Right cardiac atrium (tissue), 5 donors: ENCODE measurements at regions not wholly inside any gene's neighbourhood (a gene's known extent, or its start where the extent isn't known, plus 50 kb on each side); places are given as distances from the start of the nearest gene placed in this dataset.

Experiments used
- ATAC-seq, 2 donors: fragments of 200-7000 bp; cut with Tn5 transposase; one replicate each; pipeline versions ENCODE4 v1.8.0 to v1.9.1; 2020; ENCODE audit warnings: moderate library complexity in 2 of 2, mild to moderate bottlenecking in 1 of 2
- DNase-seq, 3 donors: peaks; one replicate each; pipeline ENCODE4 v3.0.0-alpha.2; 2020
- H3K27ac ChIP-seq: one replicate; pipeline ENCODE4 v1.5.1; 2013; ENCODE audit warnings: mild to moderate bottlenecking, low read length, control low read depth, moderate library complexity
- H3K27me3 ChIP-seq: one replicate; pipeline ENCODE4 v1.6.1; 2013; ENCODE audit not compliant: control insufficient read depth, insufficient read depth
- H3K4me1 ChIP-seq: one replicate; pipeline ENCODE4 v1.6.1; 2013; ENCODE audit warnings: low read length; ENCODE audit not compliant: control insufficient read depth, insufficient read depth
- H3K4me3 ChIP-seq: one replicate; pipeline ENCODE4 v1.5.1; 2013; ENCODE audit warnings: low read length, control low read depth
- H3K9me3 ChIP-seq: one replicate; pipeline ENCODE4 v1.6.1; 2013; ENCODE audit warnings: low read length; ENCODE audit not compliant: control insufficient read depth
- WGBS: extraction: QIAGEN DNeasy Blood & Tissue Kit; methylation state at CpG from one replicate; pipeline ENCODE4 v1.1.7; 2013; 5-methylcytosine and 5-hydroxymethylcytosine counted together
- intact Hi-C, 4 donors: fragments of 100-400 bp; cut with DNase I; formaldehyde crosslinking; loops; one replicate each; pipeline versions ENCODE4 v1.11.0 to v1.14.0; 2022 to 2023
- donor health status: healthy with polysubstance abuse.
- donor health status: DM: no; HTN: yes; CAD: no.
- donor health status: DM: no; HTN: no; CAD: no.
- donor health status: DM: no; HTN: yes; CAD: no; lungs with severe emphysema.
- donor health status: DM: yes; HTN: yes; CAD: no.

DNA sequence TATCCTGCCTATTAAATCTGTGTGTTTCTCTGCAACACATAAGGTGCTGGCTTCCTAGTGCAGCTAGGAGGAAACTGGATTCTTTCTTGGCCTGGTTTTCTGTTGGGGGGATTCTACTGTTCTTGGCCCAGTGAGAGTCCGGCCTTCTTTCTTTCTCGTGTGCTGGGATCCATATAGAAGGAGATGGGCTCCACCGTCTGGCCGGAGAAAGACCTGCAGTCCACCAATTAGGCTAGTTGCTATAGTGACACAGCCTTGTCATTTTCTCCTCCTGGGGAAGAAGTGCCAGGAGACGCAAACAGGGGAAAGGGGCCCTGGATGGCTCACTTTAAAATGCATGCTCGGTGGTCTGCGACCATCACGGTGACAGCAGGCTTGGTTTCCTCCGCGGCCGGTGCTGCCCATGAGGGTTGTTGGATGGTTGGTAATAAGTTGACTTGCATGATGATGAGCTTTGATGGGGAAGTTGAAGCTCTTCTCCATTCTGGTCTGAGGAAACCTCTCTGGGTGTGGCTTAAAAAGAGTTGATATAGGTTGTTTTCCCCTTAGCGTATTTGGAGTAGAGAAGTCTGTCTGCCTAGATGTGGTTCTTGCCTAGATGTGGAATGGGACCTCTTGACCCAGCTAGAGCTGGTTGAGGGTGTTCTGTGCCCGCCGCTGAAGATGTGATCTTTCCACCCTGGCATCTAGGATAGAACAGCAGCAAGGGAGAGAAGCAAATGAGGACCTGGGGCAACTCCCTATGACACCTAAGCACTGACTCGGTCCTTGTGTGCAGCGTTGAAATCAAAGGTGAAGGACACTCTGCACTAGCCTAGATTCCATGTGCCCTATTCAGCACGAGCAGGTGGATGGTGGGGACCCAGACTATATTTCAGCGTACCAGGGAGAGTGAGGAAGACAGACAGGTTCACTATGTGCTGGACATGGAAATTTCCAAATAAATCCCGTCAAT, 1335.0 kb downstream of the BRD1 start:
- no peak overlapping the region for H3K4me3 ChIP-seq
- no peaks in the 10 kb centered on the region for H3K9me3 ChIP-seq
- H3K27me3 ChIP-seq, result no peaks in the 10 kb centered on the region
- H3K4me1 ChIP-seq, result no peaks in the 10 kb centered on the region
- intact Hi-C loops, result loop anchor here in 1 of 4 donors (10.0 kb wide), 1 partner anchor 1648 kb away; no protein-coding TSS in a partner anchor
- peak; percentile 60 to 75 for ATAC-seq
- WGBS, result 34% methylated on average over 19 of the region's 19 CpGs
- DNase-seq, result peak in 2 of 3 donors; percentile 39 to 82
- H3K27ac ChIP-seq, result no peak overlapping the region

DNA sequence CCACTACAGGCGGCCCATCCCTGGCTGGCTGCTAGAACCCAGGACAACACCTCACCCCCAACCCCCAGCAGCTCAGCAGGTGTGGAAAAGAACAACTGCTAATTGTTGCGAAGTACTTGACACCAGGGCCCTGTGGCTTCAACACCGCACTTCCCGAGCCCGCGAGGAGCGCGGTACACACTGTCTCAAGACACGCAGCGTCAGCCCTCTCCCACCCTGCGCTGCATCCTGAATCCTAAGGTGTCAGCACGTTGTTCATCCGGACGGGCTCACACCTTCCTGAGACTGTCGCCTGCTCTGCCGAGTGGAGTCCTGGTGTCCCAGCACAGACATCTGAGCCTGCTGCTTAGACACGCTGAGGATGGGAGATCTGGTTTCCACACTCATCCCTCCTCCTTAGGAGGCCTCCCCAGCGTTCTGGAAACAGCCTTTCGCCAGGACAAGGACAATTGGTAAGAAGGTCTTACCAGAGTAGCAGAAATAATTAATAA, 1336.2 kb downstream of the BRD1 start:
- ATAC-seq (no peak), DNase-seq (no peak)
- Histone ChIP-seq H3K27ac (no peak overlapping the region), H3K4me1 (no peaks in the 10 kb centered on the region), H3K4me3 (no peak overlapping the region), H3K9me3 (no peaks in the 10 kb centered on the region), H3K27me3 (no peaks in the 10 kb centered on the region)
- intact Hi-C loops, result loop anchor here in 1 of 4 donors (10.0 kb wide), 1 partner anchor 1647 kb away; no protein-coding TSS in a partner anchor
- WGBS, result 26% methylated on average over 19 of the region's 19 CpGs

DNA sequence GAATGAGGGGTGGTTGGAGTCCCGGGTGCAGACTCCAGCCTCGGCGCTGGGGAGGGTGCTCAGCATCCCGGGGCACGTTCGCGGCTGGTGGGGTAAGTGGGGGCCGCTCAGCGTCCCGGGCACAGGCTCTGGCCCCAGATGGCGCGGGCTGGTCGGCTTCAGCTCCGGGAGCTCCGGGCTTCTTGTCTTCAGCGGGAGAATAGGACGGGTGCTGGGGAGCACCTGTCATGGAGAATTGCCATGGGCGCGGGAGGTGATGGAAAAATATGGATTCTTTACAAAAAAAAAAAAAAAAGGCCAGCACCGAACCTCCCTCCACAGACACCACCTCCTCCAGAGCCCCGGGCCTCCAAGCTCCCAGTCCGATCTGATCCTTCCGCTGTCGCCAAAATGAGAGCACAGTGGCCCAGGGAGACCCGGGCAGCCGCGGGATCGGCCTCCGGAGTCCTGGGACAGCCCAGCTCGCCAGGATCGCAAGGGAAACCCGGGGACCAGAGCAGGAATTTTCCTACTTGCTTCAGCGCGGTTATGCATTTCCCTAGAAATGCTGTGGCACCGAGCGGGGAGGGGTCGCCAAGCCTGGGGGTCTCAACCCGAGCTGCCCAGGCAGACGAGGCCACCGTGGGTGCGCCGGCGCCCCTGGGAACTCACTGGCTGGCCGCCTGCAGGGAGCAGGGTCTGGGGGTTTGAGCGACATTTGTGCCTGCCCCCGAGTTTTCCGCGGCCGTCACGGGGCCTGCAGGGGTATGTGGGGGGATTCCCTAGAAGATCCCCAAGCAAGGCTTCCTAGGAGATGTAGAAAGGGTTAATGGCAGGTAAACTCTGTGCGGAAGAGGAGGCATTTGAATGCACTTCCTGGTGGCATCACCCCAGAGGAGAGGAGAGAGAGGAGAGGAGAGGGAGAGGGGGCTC, 1336.9 kb downstream of the BRD1 start:
- Histone ChIP-seq H3K9me3 (no peaks in the 10 kb centered on the region), H3K4me3 (peak overlapping the region; percentile 55), H3K27me3 (no peaks in the 10 kb centered on the region), H3K4me1 (no peaks in the 10 kb centered on the region), H3K27ac (no peak overlapping the region)
- ATAC-seq (no peak), DNase-seq (no peak)
- intact Hi-C loops, result loop anchor here in 1 of 4 donors (10.0 kb wide), 1 partner anchor 1646 kb away; no protein-coding TSS in a partner anchor
- 3% methylated on average over 51 of the region's 51 CpGs for WGBS

DNA sequence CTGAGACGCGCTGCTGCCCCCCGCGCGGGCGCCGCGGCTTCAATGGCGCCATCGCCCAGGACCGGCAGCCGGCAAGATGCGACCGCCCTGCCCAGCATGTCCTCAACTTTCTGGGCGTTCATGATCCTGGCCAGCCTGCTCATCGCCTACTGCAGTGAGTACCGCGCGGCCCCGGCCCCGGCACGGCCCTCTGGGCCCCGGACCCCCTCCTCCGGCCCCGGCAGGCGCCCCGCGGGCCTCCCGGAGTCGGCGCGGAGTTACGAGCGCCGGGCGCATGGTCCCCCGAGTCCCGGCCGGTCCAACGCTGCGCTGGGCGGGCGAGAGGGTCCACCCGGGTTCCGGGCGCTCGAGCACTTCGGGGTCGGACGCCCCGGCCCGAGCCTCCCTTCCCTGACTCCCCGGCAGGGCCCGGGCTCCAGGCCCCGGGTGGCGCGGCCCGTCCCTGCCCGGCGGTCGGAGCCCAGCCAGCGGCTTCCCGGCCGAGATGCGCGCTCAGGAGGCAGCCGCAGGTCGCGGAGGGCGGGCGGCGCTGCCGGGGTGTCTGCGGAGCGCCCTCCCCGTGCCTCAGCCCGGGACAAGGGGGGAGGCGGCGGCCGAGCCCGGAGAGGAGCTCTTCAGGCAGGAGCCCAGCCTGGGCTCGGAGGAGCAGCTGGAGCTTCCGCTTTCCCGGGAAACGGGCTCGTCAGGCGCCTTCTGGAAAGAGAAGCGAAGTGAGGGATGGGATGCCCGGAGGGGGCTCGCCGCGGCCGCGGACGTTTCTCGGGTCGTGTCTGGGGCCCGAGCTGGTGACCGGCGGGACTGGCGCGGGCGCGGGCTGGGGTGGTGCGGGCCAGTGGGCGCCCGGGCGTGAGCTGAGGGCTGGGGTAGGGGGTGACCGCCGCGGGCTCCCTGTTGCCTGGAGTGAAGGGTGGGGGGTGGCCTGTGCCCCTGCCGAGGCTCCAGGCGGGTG, 1337.8 kb downstream of the BRD1 start:
- WGBS, result 1% methylated on average over 113 of the region's 113 CpGs
- ATAC-seq, result peak in 1 of 2 donors; percentile 11
- no peak overlapping the region for H3K27ac ChIP-seq
- no peaks in the 10 kb centered on the region for H3K9me3 ChIP-seq
- no peaks in the 10 kb centered on the region for H3K27me3 ChIP-seq
- intact Hi-C loops, result loop anchor here in 1 of 4 donors (10.0 kb wide), 1 partner anchor 1645 kb away; no protein-coding TSS in a partner anchor
- no peak for DNase-seq
- H3K4me3 ChIP-seq, result peak overlapping the region; percentile 55
- no peaks in the 10 kb centered on the region for H3K4me1 ChIP-seq

DNA sequence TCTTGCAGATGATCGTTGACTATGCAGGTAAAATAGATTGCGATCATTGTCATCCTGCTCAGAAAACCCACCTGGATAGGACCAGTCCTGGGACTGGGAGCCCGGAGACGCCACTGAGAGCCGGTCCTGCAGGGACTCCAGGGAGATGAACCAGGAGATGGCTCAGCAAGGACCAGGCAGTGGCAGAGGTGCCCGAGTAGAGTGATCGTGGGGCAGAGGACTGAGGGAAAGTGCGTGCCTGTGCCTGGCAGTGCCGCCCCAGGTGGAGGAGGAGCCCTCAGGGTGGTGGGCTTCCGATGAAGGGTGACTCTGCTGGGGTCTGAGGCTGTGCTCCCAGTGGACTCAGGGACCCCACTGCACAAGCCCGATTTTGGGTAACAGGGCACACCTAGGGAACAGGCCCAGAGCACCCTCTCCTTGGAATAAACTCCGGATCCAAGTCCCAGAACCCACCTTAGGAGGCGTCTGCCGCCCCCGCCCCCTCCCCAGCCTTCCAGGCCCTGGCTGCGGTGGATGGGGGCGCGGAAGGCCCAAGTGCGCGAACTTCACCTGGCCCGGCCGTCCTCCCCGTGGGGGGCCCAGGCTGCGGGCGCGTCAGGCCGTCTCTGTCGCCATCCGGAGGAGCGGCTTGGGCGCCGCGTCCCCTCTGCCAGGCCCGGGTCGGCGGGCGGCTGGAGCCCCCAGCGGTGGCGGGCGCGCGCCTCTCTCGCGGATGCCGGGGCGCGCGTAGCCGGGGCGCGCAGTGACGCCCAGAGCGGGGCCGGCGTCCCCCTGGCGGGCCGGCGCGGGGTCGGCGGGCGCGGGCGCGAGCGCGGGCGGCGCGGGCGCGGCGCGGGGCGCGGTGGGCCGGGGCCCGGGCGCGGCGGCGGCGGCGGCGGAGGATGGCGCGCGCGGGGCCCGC, 1338.8 kb downstream of the BRD1 start:
- peak overlapping the region; percentile 55 for H3K4me3 ChIP-seq

DNA sequence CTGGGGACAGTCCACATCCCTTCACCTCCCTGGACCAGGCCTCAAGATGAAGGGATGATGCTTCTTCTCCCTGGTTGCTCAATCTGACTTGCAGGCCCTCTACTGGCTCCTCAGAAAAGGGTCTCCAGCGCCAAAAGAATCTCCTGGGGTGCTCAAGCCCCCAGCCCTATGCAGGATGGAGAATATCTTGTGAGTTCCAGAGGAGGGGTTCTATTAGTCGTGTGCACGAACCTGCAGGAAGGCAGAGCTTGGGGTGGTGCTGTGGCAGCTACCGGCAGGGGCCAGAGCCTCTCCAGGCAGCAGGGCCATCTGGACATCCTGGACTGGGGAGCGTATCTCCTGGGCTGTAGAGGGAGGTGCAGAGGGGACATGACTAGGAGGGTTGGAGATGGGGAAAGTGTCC, 1339.5 kb downstream of the BRD1 start:
- ATAC-seq (no peak), DNase-seq (no peak)
- WGBS, result 29% methylated on average over 5 of the region's 5 CpGs
- Histone ChIP-seq H3K27ac (no peak overlapping the region), H3K4me3 (no peak overlapping the region), H3K27me3 (no peaks in the 10 kb centered on the region), H3K4me1 (no peaks in the 10 kb centered on the region), H3K9me3 (no peaks in the 10 kb centered on the region)
- intact Hi-C loops, result no loop called here

More for the DNA sequence above, 1338.8 kb downstream of the BRD1 start:
- H3K4me1 ChIP-seq, result no peaks in the 10 kb centered on the region
- intact Hi-C loops, result no loop called here
- no peaks in the 10 kb centered on the region for H3K27me3 ChIP-seq
- WGBS, result 9% methylated on average over 90 of the region's 90 CpGs
- no peak overlapping the region for H3K27ac ChIP-seq
- no peaks in the 10 kb centered on the region for H3K9me3 ChIP-seq
- DNase-seq, result no peak
- ATAC-seq, result no peak

DNA sequence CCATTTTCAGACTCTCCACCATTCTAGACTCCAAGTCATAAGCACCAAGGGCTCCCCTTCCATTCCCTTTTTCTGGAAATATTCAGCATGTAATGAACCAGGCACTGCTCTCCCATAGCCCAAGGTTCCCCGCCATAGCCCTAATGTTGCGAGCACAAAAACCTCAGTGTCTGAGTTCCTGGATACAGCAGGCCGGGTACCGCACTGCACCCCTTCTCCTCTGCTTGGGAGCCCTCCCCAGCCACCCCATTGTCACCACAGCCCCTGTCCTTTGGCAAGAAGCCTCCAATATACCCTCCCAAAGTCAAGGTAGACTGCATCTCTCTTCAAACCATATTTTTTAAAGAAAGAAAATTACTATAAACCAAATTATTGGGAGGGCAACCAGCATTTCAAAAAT, 1341.1 kb downstream of the BRD1 start:
- Histone ChIP-seq H3K4me1 (no peaks in the 10 kb centered on the region), H3K27ac (no peak overlapping the region), H3K9me3 (no peaks in the 10 kb centered on the region), H3K4me3 (no peak overlapping the region), H3K27me3 (no peaks in the 10 kb centered on the region)
- WGBS, result 79% methylated on average over 4 of the region's 4 CpGs
- intact Hi-C loops, result no loop called here
- no peak for ATAC-seq
- DNase-seq, result no peak

- Histone ChIP-seq H3K4me1 (no peaks in the 10 kb centered on the region), H3K9me3 (no peaks in the 10 kb centered on the region), H3K27ac (no peak overlapping the region), H3K27me3 (no peaks in the 10 kb centered on the region), H3K4me3 (no peak overlapping the region)
- ATAC-seq (no peak), DNase-seq (no peak)
- intact Hi-C loops, result no loop called here
- 54% methylated on average over 11 of the region's 11 CpGs for WGBS
Measured at GRCh38 chr22:48486134-48486532, 1341.5 kb downstream of the BRD1 start.
